Fibroblast of pulmonary artery (primary cell): ENCODE measurements at regions not wholly inside any gene's neighbourhood (a gene's known extent, or its start where the extent isn't known, plus 50 kb on each side); places are given as distances from the start of the nearest gene placed in this dataset.

Source experiments
- DNase-seq: peaks from one replicate; pipeline ENCODE4 v3.0.0-alpha.2; 2010; ENCODE audit warnings: low read depth
- H3K4me3 ChIP-seq: replicated peaks from 2 replicates; pipeline ENCODE4 v1.5.1; 2011; ENCODE audit warnings: low read depth, mild to moderate bottlenecking, control low read depth, low read length, moderate library complexity
- TF ChIP-seq, protein P1 (sequence below): IDR thresholded peaks from 2 replicates; pipeline ENCODE4 v1.5.1; 2011; ENCODE audit warnings: mild to moderate bottlenecking, control low read depth, low read length, inconsistent platforms; ENCODE audit errors: missing control alignments

DNA sequence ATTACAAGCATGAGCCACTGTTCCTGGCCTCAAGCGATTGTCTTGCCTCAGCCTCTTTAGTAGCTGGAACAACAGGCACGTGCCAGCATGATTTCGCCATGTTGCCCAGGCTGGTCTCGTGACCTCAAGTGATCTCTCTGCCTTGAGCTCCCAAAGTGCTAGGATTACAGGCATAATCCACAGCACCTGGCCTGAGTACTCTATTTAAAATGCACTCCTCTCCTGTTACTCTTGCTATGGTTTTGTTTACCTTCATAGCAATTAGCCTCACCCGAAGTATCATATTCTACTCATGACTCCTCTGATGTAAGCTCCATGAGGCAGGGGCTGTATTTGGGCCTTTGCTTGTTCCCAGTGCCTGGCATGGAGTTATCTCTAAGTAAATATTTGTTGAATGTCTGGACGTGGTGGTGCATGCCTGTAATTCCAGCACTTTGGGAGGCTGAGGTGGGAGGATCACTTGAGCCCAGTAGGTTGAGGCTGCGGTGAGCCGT lies 92.5 kb upstream of the SLC34A2 start:
- TF ChIP-seq, protein P1, sequence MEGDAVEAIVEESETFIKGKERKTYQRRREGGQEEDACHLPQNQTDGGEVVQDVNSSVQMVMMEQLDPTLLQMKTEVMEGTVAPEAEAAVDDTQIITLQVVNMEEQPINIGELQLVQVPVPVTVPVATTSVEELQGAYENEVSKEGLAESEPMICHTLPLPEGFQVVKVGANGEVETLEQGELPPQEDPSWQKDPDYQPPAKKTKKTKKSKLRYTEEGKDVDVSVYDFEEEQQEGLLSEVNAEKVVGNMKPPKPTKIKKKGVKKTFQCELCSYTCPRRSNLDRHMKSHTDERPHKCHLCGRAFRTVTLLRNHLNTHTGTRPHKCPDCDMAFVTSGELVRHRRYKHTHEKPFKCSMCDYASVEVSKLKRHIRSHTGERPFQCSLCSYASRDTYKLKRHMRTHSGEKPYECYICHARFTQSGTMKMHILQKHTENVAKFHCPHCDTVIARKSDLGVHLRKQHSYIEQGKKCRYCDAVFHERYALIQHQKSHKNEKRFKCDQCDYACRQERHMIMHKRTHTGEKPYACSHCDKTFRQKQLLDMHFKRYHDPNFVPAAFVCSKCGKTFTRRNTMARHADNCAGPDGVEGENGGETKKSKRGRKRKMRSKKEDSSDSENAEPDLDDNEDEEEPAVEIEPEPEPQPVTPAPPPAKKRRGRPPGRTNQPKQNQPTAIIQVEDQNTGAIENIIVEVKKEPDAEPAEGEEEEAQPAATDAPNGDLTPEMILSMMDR: no peak
- no peak for DNase-seq
- H3K4me3 ChIP-seq: no peak overlapping the region

DNA sequence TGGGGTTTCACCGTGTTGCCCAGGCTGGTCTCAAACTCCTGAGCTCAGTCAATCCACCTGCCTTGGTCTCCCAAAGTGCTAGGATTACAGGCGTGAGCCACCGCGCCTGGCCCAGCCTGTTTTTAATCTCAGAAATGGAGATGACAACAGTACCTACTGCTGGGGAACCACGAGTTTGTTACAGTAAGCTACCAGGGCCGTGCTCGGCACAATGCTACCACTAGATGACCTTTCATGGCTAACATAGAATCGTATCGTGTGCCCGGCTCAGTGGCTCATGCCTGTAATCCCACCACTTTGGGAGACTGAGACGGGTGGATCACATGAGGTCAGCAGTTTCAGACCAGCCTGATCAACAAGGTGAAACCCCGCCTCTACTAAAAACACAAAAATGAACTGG lies 90.8 kb upstream of the SLC34A2 start:
- no peak for DNase-seq
- TF ChIP-seq, protein P1: no peak
- no peak overlapping the region for H3K4me3 ChIP-seq

DNA sequence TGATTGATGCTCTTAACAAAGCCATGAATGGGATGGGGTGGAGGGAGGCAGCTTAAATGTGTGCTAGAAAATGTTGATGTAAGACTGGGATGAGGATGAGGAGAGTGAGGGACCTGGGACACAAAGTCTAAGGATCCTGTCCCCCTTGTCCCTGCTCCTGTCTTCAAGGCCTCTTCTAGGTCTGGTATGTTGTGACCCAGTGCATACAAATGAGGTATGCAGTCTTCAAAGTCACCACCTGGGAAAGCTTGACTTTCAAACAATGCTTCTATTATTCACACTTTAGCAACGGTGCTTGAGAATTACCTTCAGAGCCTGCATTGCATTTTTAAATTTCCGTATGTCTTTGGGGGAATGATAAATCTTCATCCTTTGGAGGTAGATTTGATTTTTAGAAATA lies 88.4 kb upstream of the SLC34A2 start:
- no peak for DNase-seq
- H3K4me3 ChIP-seq: no peak overlapping the region
- TF ChIP-seq, protein P1: no peak

DNA sequence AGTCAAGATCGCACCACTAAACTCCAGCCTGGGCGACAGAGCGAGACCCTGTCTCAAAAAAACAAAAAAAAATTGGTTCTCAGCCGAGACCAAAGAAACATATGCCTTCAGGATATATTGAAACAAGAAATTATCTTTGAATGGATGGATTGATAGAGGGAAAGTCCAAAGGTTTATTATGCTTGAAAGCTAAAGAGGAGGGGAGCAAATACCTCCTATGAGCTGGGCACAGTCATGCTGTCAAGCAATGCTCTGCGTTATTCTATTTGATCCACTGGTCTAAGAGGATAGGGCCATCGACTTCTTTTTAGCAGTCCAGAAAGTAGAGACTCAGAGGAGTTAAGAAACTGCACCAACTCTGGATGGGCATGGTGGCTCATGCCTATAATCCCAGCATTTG lies 85.9 kb upstream of the SLC34A2 start:
- H3K4me3 ChIP-seq: no peak overlapping the region
- TF ChIP-seq, protein P1: no peak
- DNase-seq: no peak

DNA sequence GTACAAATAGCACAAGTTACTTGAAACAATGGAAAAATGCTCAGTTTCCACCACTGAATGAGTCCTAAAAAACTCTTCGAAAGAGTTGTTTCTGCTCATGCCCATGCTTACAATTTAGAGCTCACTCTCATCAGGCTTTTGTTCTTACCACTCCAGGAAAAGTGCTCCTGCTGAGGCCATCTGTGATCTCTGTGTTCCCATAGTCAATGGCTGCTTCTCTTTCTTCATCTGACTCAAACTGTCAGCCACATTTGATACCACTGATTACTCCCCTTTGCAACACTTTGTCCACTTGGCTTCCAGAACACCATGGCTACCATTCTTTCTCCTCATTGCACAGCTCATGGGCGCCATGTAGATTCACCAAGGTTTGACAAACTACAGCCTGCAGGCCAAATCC lies 80.0 kb upstream of the SLC34A2 start:
- H3K4me3 ChIP-seq: no peak overlapping the region
- TF ChIP-seq, protein P1: no peak
- DNase-seq: no peak

DNA sequence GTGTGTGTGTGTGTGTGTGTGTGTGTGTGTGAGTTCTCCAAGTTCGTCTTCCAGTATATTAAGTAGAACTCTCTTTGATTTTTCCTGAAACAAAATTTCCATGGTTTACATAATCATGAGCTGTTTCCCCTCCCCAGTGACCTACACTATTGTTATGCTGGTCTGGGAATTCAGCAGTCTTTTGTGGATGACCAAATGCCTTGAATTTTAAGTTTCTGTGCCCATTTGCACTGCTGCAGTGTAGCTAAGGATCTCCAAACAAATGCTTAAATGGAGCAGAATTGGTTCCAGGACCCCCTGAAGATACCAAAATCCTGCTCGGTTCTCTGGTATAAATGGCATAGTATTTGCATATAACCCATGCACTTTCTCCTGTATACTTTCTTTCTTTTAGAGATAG lies 77.2 kb upstream of the SLC34A2 start:
- H3K4me3 ChIP-seq: no peak overlapping the region
- DNase-seq: no peak
- TF ChIP-seq, protein P1: no peak

DNA sequence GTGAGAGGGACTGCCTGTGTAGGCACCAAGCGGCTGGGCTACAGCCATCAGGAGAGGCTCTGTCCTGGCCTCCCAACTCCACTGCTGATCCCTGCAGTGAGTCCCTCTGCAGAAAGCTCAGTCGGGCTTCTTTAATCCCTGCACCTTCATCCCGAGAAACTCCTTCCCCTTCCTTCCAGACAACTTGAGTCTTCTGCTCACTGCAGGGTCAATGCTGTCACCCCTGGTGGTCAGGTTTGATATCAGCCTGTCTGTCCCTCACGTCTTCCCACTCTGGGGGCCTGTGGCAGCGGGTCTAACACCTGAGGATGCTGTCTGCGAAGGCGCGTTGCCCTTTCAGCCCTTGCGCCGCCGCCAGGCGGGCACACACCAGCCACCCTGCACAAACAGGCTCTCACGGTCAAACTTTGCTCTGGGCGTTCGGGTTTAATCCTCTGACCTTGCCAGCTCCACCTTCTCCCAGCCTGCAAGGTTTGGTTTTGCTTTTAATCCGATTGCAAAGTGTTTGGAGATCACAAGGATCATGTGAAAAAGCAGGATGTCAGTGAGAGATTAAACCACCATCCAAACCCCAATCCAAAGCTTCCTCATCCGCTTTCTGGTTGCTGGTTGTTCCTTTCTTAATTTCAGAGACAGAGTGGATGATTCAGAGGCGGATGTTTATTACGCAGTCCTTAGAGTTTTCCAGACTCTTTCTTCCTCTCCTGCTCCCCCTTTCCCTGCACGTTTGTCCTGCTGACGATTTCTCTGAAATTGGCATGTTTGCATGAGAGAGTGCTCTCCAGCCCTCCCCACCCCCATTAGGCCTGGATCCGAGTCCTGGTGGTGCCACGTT lies 74.8 kb upstream of the SLC34A2 start:
- H3K4me3 ChIP-seq: no peak overlapping the region
- TF ChIP-seq, protein P1: no peak

More for the DNA sequence above, 74.8 kb upstream of the SLC34A2 start:
- no peak for DNase-seq
